HG03139 (cell line): ENCODE measurements at regions not wholly inside any gene's neighbourhood (a gene's known extent, or its start where the extent isn't known, plus 50 kb on each side); places are given as distances from the start of the nearest gene placed in this dataset.
"Not testable (repeated sequence)": the region's sequence is repeated elsewhere in the genome, so short reads cannot be mapped to it uniquely, and the experiment has no call there.

Experiments
- ATAC-seq: cut with Tn5 transposase; IDR thresholded peaks from one replicate; pipeline ENCODE4 v1.9.1; 2021; ENCODE audit not compliant: unreplicated experiment

DNA sequence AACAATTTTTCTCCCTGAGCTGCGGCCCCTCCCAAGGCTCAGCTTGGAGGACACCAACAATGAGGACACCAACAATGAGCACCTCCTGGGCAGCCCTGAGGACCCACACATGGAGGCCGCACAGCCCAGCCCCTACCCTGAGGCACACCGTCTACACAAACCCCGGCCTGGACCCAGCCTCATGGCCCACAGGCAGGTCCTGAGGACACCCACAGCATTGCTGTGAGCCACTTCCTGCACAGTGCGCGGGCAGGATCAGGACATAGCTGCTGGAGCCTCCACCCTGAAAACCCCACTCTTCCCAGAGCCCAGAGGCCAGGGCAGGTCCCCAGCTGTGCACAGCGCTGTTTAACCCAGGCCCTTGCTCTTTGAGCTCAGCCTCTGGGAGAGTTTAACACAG lies 194.3 kb downstream of the RTP5 start:
- no peak for ATAC-seq

GRCh38 chr2:242064364-242065250 lies 195.1 kb downstream of the RTP5 start:
- no peak for ATAC-seq

DNA sequence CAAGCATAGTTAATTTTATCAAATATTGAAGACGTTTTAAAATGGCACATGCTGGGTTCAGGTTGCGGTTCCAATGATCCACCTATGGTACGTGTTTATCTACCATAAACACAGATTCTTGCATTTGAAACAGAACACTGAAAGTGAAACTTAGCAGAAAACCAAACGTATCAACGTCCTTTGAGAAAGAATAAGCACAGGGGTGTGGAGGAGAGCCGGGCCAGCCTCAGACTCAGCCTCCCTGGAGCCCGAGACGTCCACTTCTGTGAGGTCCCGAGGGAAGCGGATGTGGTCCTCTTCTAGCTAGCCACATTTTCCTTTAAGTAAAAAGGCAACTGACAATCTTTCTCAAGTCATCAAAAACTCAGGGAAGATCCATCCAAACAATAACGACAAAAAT lies 195.9 kb downstream of the RTP5 start:
- no peak for ATAC-seq

- no peak for ATAC-seq
These were observed 199.5 kb downstream of the RTP5 start for GRCh38 chr2:242069018-242069417.

- not testable (repeated sequence) for ATAC-seq
These were observed 200.4 kb downstream of the RTP5 start for GRCh38 chr2:242069938-242070395.

DNA sequence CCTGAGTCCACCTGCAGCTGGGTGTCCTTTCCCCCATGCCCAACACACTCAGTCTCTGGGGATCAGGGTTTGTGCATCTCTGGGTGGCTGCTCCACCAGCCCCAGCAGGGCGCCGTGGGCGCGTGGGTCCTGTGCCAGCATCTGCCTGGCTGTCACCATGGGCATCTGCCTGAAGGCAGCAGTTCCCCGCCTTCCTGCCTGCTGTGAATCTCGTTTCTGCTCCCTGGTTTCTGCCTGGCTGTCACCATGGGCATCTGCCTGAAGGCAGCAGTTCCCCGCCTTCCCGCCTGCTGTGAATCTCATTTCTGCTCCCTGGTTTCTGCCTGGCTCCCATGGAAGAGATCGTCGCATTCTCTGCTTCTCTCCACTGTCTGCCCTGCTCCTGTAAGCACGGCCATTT lies 201.2 kb downstream of the RTP5 start:
- ATAC-seq, result not testable (repeated sequence)

GRCh38 chr2:242071377-242071776 lies 201.8 kb downstream of the RTP5 start:
- ATAC-seq, result not testable (repeated sequence)

DNA sequence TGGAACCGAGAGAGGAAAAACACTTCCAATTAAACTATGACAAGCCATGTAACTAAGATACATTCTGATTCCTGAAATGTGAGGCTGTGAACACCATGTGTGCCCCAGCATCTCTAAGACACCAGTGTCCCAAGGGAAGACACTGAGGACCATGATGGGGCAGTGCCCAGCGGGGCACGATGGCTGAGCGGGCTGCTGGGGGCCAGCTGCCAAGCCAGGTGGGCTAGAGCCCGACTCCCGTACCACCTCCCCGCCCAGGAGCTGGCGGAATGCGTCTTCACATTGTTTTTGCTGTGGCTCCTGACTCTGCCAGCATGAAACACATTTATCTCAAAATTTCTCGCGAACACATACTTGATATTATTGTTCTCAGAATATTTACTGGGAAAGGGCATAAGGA lies 202.4 kb downstream of the RTP5 start:
- not testable (repeated sequence) for ATAC-seq

DNA sequence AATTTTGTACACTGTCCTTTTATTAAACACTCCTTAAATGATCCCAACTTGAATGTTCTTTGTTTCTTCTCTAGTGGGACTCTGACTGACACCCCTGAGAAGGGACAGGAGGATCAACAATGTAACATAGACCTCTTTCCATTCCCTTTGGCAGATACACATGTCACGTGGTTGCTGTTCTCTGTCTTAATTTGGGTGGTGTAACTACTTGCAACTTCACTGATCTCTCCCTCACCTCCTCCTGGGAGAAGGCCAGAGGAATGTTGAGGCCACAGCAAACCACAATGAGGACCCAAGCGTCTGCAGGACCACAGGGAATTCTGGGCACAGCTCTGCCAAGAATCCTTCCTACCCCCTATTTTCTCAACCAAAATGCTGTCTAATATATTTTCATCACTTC lies 205.6 kb downstream of the RTP5 start:
- no peak for ATAC-seq

DNA sequence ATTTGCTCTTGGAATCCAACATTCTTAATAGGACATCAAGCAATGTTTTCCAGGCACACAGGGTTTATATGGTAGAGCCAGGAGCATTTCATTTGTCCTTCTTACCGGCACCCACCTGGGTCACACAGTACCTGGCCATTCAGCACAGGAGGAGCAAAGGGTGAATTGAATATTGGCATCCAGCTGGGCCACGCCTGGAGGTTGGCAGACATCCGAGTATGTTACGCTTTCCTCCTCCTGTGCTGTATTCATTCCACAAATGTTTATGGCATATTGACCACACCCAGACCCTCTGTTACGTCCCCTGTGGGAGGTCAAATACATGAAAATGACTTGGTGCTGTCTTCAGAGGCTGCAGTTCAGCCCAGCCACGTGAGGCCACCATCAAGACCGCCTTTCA lies 206.2 kb downstream of the RTP5 start:
- ATAC-seq, result no peak

DNA sequence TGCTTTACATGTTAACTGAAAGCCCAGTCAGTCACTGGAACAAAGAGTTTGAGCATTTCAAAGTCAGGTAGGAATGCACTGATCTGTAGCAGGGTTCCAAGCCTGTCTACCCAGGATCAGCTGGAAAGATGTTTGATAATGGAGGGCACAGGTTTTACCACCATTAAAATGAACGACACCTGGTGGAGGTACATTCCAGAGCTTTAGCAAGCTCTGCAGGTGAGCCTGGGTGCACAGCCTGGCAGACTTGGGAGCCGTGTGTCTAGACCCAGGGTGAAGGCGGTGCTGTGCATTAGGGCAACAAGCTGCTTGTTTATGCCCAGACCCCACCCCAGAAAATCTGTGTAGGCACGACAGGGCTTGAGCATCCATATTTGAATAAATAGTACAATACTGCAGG lies 206.7 kb downstream of the RTP5 start:
- ATAC-seq, result not testable (repeated sequence)

GRCh38 chr2:242078426-242078825 lies 208.9 kb downstream of the RTP5 start:
- not testable (repeated sequence) for ATAC-seq

DNA sequence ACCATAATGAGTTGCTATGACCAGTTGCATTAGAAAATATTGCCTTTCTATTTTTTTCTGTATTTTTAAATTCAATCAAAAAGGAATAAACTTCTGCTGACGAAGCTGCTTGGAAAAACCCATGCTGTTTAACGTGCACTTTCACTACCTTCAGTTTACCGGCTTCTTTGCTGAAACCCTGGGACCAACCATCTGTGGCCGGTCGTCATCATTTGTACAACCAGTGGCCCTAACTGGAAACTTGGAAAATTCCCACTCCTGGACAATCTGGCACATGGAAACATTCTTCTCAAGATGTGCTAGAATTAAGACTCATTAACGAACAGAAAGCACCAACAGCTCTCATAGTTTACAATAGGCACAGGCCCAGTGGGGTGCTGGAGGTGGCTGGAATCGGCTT lies 210.3 kb downstream of the RTP5 start:
- ATAC-seq, result not testable (repeated sequence)

DNA sequence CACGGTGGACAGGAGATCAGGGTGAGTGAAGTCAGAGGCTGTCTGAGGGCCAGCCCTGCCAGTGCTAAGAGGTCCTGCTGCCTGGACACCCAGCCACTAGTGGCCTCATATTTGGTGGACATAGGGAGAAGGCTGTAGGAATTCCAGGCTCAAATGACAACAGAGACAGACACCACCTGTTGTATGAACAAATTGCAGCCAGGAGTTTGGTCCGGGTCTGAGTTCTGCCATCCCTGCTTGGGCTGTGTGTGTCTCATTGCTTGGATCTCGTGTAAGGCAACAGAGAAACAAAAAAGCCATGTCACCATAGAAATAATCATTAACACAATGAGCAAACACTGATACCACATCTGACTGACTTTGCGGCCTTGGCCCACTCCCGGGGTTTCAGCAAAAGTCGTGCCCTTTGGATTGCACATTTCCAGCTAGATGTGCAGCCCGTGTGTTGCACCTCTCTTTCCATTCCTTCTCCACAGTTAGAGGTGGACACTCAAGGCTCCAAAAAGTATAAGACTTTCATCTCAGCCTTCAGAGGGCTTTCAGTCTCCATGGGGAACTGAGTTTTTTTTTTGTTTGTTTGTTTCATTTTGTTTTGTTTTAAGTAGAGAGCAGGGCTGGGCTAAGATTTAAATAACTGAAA lies 211.2 kb downstream of the RTP5 start:
- ATAC-seq, result not testable (repeated sequence)

- ATAC-seq, result not testable (repeated sequence)
These were observed 214.5 kb downstream of the RTP5 start for GRCh38 chr2:242084034-242084433.

GRCh38 chr2:242085024-242085674 lies 215.6 kb downstream of the RTP5 start:
- ATAC-seq, result not testable (repeated sequence)

GRCh38 chr2:242085941-242086621 lies 216.6 kb downstream of the RTP5 start:
- no peak for ATAC-seq

- peak; percentile 20 for ATAC-seq
These were observed 218.5 kb downstream of the RTP5 start for GRCh38 chr2:242088044-242088443.

DNA sequence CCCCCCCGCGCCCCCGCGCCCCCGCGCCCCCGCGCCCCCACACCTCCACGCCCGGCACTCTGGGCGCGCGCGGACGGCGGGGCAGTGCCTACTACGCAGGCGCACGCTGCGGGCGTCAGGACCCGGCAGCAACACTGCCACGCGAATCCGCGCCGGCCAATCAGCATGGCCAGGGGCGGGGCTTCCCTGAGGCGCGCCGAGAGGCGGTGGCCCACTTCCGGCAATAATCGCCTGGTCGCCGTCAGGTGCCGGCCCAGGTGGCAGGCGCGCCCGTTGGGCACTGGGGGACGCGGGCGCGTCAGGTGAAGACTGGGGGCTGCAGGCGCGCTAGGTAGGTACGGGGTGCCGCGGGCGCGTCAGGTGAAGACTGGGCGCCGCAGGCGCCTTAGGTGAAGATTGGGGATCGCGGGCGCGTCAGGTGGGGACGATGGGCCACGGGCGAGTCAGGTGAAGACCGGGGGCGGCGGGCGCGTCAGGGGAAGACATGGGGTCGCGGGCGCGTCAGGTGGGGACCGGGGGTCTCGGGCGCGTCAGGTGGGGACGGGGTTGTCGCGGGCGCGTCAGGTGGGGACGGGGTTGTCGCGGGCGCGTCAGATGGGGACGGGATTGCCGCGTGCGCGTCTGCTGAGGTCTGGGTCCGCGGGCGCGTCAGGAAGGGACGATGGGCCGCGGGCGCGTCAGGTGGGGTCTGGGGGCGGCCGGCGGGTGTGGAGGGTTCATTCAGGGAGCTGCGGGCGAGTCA lies 219.1 kb downstream of the RTP5 start:
- ATAC-seq, result peak; percentile 81

- ATAC-seq, result not testable (repeated sequence)
These were observed 219.7 kb downstream of the RTP5 start for GRCh38 chr2:242089213-242089549.
